Mucosa of rectum (tissue), 2 donors: ENCODE measurements at regions not wholly inside any gene's neighbourhood (a gene's known extent, or its start where the extent isn't known, plus 50 kb on each side); places are given as distances from the start of the nearest gene placed in this dataset.
"Not testable (repeated sequence)": the region's sequence is repeated elsewhere in the genome, so short reads cannot be mapped to it uniquely, and the experiment has no call there.

ENCODE experiments used
- H3K27ac ChIP-seq, 2 donors: one replicate each; pipeline ENCODE4 v1.7.0; 2013; ENCODE audit warnings: inconsistent platforms in 2 of 2, low read depth in 2 of 2, low read length in 2 of 2
- H3K27me3 ChIP-seq, 2 donors: one replicate each; pipeline ENCODE4 v1.7.0; 2013; ENCODE audit warnings: low read length in 2 of 2; ENCODE audit not compliant: control insufficient read depth in 2 of 2, insufficient read depth in 2 of 2
- H3K36me3 ChIP-seq, 2 donors: one replicate each; pipeline ENCODE4 v1.7.0; 2013; ENCODE audit warnings: low read length in 2 of 2; ENCODE audit not compliant: control insufficient read depth in 2 of 2, insufficient read depth in 2 of 2
- H3K4me1 ChIP-seq, 2 donors: one replicate each; pipeline ENCODE4 v1.7.0; 2013; ENCODE audit warnings: low read length in 2 of 2, mild to moderate bottlenecking in 1 of 2; ENCODE audit not compliant: control insufficient read depth in 2 of 2, insufficient read depth in 2 of 2
- H3K4me3 ChIP-seq, 2 donors: one replicate each; pipeline ENCODE4 v1.7.0; 2013; ENCODE audit warnings: low read length in 2 of 2
- H3K9ac ChIP-seq, 2 donors: one replicate each; pipeline ENCODE4 v1.7.0; 2013; ENCODE audit warnings: low read length in 2 of 2, low read depth in 1 of 2, mild to moderate bottlenecking in 1 of 2
- H3K9me3 ChIP-seq, 2 donors: one replicate each; pipeline ENCODE4 v1.7.0; 2013; ENCODE audit warnings: low read length in 2 of 2; ENCODE audit not compliant: control insufficient read depth in 2 of 2
- donor health status: healthy.
- donor health status: Normal muscosa, but diverticular disease.

- H3K36me3 ChIP-seq, result no peaks in the 10 kb centered on the region
- H3K27me3 ChIP-seq, result no peaks in the 10 kb centered on the region
- no peaks in the 10 kb centered on the region for H3K9me3 ChIP-seq
- no peak overlapping the region for H3K9ac ChIP-seq
- no peaks in the 10 kb centered on the region for H3K4me1 ChIP-seq
- H3K4me3 ChIP-seq, result no peak overlapping the region
- H3K27ac ChIP-seq, result no peak overlapping the region
Observed at GRCh38 chr15:89023311-89023961, 64.8 kb upstream of the ABHD2 start.

- Histone ChIP-seq H3K27ac (no peak overlapping the region), H3K9ac (no peak overlapping the region), H3K36me3 (no peaks in the 10 kb centered on the region), H3K4me1 (no peaks in the 10 kb centered on the region), H3K9me3 (no peaks in the 10 kb centered on the region), H3K4me3 (no peak overlapping the region), H3K27me3 (no peaks in the 10 kb centered on the region)
Observed at GRCh38 chr15:89024418-89024817, 63.8 kb upstream of the ABHD2 start.

- H3K9me3 ChIP-seq, result no peaks in the 10 kb centered on the region
- no peak overlapping the region for H3K4me3 ChIP-seq
- H3K4me1 ChIP-seq, result no peaks in the 10 kb centered on the region
- H3K27me3 ChIP-seq, result no peaks in the 10 kb centered on the region
- no peak overlapping the region for H3K27ac ChIP-seq
- no peaks in the 10 kb centered on the region for H3K36me3 ChIP-seq
- no peak overlapping the region for H3K9ac ChIP-seq
Observed at GRCh38 chr15:89026167-89026566, 62.1 kb upstream of the ABHD2 start.

- H3K27me3 ChIP-seq, result no peaks in the 10 kb centered on the region
- H3K9ac ChIP-seq, result no peak overlapping the region
- H3K27ac ChIP-seq, result no peak overlapping the region
- H3K9me3 ChIP-seq, result no peaks in the 10 kb centered on the region
- H3K4me1 ChIP-seq, result no peaks in the 10 kb centered on the region
- no peak overlapping the region for H3K4me3 ChIP-seq
- no peaks in the 10 kb centered on the region for H3K36me3 ChIP-seq
Observed at GRCh38 chr15:89028036-89028435, 60.2 kb upstream of the ABHD2 start.

GRCh38 chr15:89030311-89030710 is 57.9 kb upstream of the ABHD2 start:
- no peaks in the 10 kb centered on the region for H3K9me3 ChIP-seq
- H3K4me3 ChIP-seq, result no peak overlapping the region
- H3K9ac ChIP-seq, result no peak overlapping the region
- H3K27me3 ChIP-seq, result no peaks in the 10 kb centered on the region
- no peaks in the 10 kb centered on the region for H3K4me1 ChIP-seq
- H3K36me3 ChIP-seq, result no peaks in the 10 kb centered on the region
- no peak overlapping the region for H3K27ac ChIP-seq

GRCh38 chr15:89031637-89032285 is 56.5 kb upstream of the ABHD2 start:
- not testable (repeated sequence) for H3K9me3 ChIP-seq, H3K4me3 ChIP-seq, H3K27ac ChIP-seq, H3K36me3 ChIP-seq, H3K27me3 ChIP-seq, H3K4me1 ChIP-seq, H3K9ac ChIP-seq

GRCh38 chr15:89034305-89034704 is 54.0 kb upstream of the ABHD2 start:
- no peak overlapping the region for H3K27ac ChIP-seq
- H3K27me3 ChIP-seq, result no peaks in the 10 kb centered on the region
- no peaks in the 10 kb centered on the region for H3K4me1 ChIP-seq
- no peaks in the 10 kb centered on the region for H3K36me3 ChIP-seq
- no peak overlapping the region for H3K9ac ChIP-seq
- H3K9me3 ChIP-seq, result no peaks in the 10 kb centered on the region
- H3K4me3 ChIP-seq, result no peak overlapping the region

GRCh38 chr15:89035150-89035549 is 53.1 kb upstream of the ABHD2 start:
- no peaks in the 10 kb centered on the region for H3K9me3 ChIP-seq
- no peaks in the 10 kb centered on the region for H3K36me3 ChIP-seq
- H3K9ac ChIP-seq, result no peak overlapping the region
- H3K27me3 ChIP-seq, result no peaks in the 10 kb centered on the region
- H3K4me1 ChIP-seq, result no peaks in the 10 kb centered on the region
- H3K27ac ChIP-seq, result no peak overlapping the region
- no peak overlapping the region for H3K4me3 ChIP-seq

- Histone ChIP-seq H3K4me3 (no peak overlapping the region), H3K27me3 (no peaks in the 10 kb centered on the region), H3K27ac (no peak overlapping the region), H3K36me3 (no peaks in the 10 kb centered on the region), H3K9me3 (no peaks in the 10 kb centered on the region), H3K4me1 (no peaks in the 10 kb centered on the region), H3K9ac (no peak overlapping the region)
Observed at GRCh38 chr15:89035658-89036057, 52.6 kb upstream of the ABHD2 start.

- Histone ChIP-seq H3K9me3 (no peaks in the 10 kb centered on the region), H3K9ac (no peak overlapping the region), H3K27ac (no peak overlapping the region), H3K4me3 (no peak overlapping the region), H3K27me3 (no peaks in the 10 kb centered on the region), H3K4me1 (no peaks in the 10 kb centered on the region), H3K36me3 (no peaks in the 10 kb centered on the region)
Observed at GRCh38 chr15:89038146-89038545, 50.1 kb upstream of the ABHD2 start.
